AG04450 (cell line): ENCODE measurements at regions not wholly inside any gene's neighbourhood (a gene's known extent, or its start where the extent isn't known, plus 50 kb on each side); places are given as distances from the start of the nearest gene placed in this dataset.

ENCODE experiments used
- CTCF ChIA-PET: fragments of 300-600, 350-600 bp; formaldehyde crosslinking; extraction: SDS; loops from one replicate; lab custom pipeline; 2022; ENCODE audit warnings: antibody characterized with exemption, inconsistent platforms; lab: Charles Lee
- POLR2A ChIA-PET: fragments of 350-600 bp; formaldehyde crosslinking; extraction: SDS; loops from one replicate; lab custom pipeline; 2021; ENCODE audit warnings: antibody characterized with exemption, inconsistent platforms; lab: Yijun Ruan, JAX
- DNase-seq: peaks from one replicate; pipeline ENCODE4 v3.0.0-alpha.2; 2011; ENCODE audit warnings: low read depth, low spot score
- H3K27ac ChIP-seq: one replicate; pipeline ENCODE4 v1.5.1; 2012; ENCODE audit warnings: low read depth, low read length, control low read depth
- H3K27me3 ChIP-seq: one replicate; pipeline ENCODE4 v1.6.0; 2012; ENCODE audit warnings: low read length; ENCODE audit not compliant: control insufficient read depth, insufficient read depth
- H3K4me3 ChIP-seq: 2 replicates; pipeline ENCODE4 v1.5.1; 2011; ENCODE audit warnings: mild to moderate bottlenecking, low read depth, low read length, control low read depth
- H3K9me3 ChIP-seq: 2 replicates; pipeline ENCODE4 v1.5.1; 2012; ENCODE audit warnings: low read length; ENCODE audit not compliant: control insufficient read depth, insufficient read depth
- CTCF ChIP-seq: IDR thresholded peaks from 2 replicates; pipeline ENCODE4 v1.5.1; 2011; ENCODE audit warnings: low read depth, low read length, control low read depth, inconsistent platforms

- POLR2A ChIA-PET: interaction anchor here (0.5 kb wide), 1 partner anchor 94 kb away, joined by 4 read pairs; no protein-coding TSS in a partner anchor
- CTCF ChIA-PET: no interaction called here
- no peaks in the 10 kb centered on the region for H3K9me3 ChIP-seq
- H3K4me3 ChIP-seq: no peak overlapping the region
- TF ChIP-seq CTCF: no peak
- H3K27me3 ChIP-seq: peaks cover 58% of the 10 kb centered on the region
- no peak for DNase-seq
- H3K27ac ChIP-seq: no peak overlapping the region
Observed at GRCh38 chr2:217604527-217605194, 398.1 kb downstream of the TNS1 start.

- Histone ChIP-seq H3K4me3 (no peak overlapping the region), H3K27me3 (peaks cover 68% of the 10 kb centered on the region), H3K27ac (no peak overlapping the region), H3K9me3 (no peaks in the 10 kb centered on the region)
- ChIA-PET CTCF (no interaction called here), POLR2A (interaction anchor here (1.0 kb wide), 1 partner anchor 20 kb away, joined by 3 read pairs; no protein-coding TSS in a partner anchor)
- no peak for TF ChIP-seq CTCF
- DNase-seq: no peak
Observed at GRCh38 chr2:217601601-217602000, 401.2 kb downstream of the TNS1 start.

GRCh38 chr2:217599906-217600305, 402.9 kb downstream of the TNS1 start:
- peaks cover 54% of the 10 kb centered on the region for H3K27me3 ChIP-seq
- H3K4me3 ChIP-seq: no peak overlapping the region
- DNase-seq: no peak
- ChIA-PET POLR2A (no interaction called here), CTCF (no interaction called here)
- H3K9me3 ChIP-seq: no peaks in the 10 kb centered on the region
- TF ChIP-seq CTCF: no peak
- H3K27ac ChIP-seq: no peak overlapping the region

- no peak overlapping the region for H3K4me3 ChIP-seq
- POLR2A ChIA-PET: no interaction called here
- DNase-seq: no peak
- no peaks in the 10 kb centered on the region for H3K9me3 ChIP-seq
- peaks cover 48% of the 10 kb centered on the region for H3K27me3 ChIP-seq
- H3K27ac ChIP-seq: no peak overlapping the region
- TF ChIP-seq CTCF: no peak
- CTCF ChIA-PET: no interaction called here
Observed at GRCh38 chr2:217597681-217598080, 405.1 kb downstream of the TNS1 start.

GRCh38 chr2:217597145-217597544, 405.6 kb downstream of the TNS1 start:
- POLR2A ChIA-PET: no interaction called here
- Histone ChIP-seq H3K4me3 (no peak overlapping the region), H3K9me3 (no peaks in the 10 kb centered on the region), H3K27ac (no peak overlapping the region), H3K27me3 (peaks cover 46% of the 10 kb centered on the region)
- no peak for TF ChIP-seq CTCF
- DNase-seq: no peak
- CTCF ChIA-PET: no interaction called here
